Spleen (tissue), 11 donors: ENCODE measurements at regions not wholly inside any gene's neighbourhood (a gene's known extent, or its start where the extent isn't known, plus 50 kb on each side); places are given as distances from the start of the nearest gene placed in this dataset.

ENCODE experiments used
- DNase-seq: peaks from one replicate; pipeline ENCODE4 v3.0.0-alpha.2; 2020
- H3K27ac ChIP-seq, 8 donors: fragments of 200-600 bp; sonication (generic) in 7 of 8; 1 replicate in 4 of 8; 2 replicates in 4 of 8; pipeline versions ENCODE4 v1.5.0 to v1.8.0; 2016 to 2021; ENCODE audit warnings: inconsistent platforms in 4 of 8, mild to moderate bottlenecking in 4 of 8, moderate library complexity in 1 of 8
- H3K27me3 ChIP-seq, 7 donors: fragments of 200-600 bp; sonication (generic) in 6 of 7; replicated peaks in 1 of 7; 1 replicate in 4 of 7; 2 replicates in 3 of 7; pipeline versions ENCODE4 v1.5.0 to v1.8.0; 2016 to 2021; ENCODE audit warnings: inconsistent platforms in 3 of 7, mild to moderate bottlenecking in 1 of 7
- H3K36me3 ChIP-seq, 6 donors: fragments of 200-600 bp; sonication (generic) in 5 of 6; 1 replicate in 4 of 6; 2 replicates in 2 of 6; pipeline versions ENCODE4 v1.5.0 to v1.8.0; 2016 to 2021; ENCODE audit warnings: inconsistent platforms in 2 of 6
- H3K4me1 ChIP-seq, 6 donors: fragments of 200-600 bp; sonication (generic) in 5 of 6; 1 replicate in 3 of 6; 2 replicates in 3 of 6; pipeline versions ENCODE4 v1.5.0 to v1.8.0; 2016 to 2021; ENCODE audit warnings: inconsistent platforms in 3 of 6
- H3K4me3 ChIP-seq, 8 donors: fragments of 200-600 bp; sonication (generic) in 7 of 8; 1 replicate in 4 of 8; 2 replicates in 4 of 8; pipeline versions ENCODE4 v1.5.0 to v1.8.0; 2016 to 2021; ENCODE audit warnings: inconsistent platforms in 4 of 8, mild to moderate bottlenecking in 4 of 8, moderate library complexity in 2 of 8
- H3K9me3 ChIP-seq, 8 donors: fragments of 200-600 bp; sonication (generic) in 7 of 8; 1 replicate in 4 of 8; 2 replicates in 4 of 8; pipeline versions ENCODE4 v1.5.0 to v1.8.0; 2016 to 2021; ENCODE audit warnings: inconsistent platforms in 4 of 8
- POLR2A ChIP-seq, 3 donors: fragments of 450-650 bp; IDR thresholded peaks; one replicate each; pipeline ENCODE4 v1.5.1; 2017; ENCODE audit warnings: antibody characterized with exemption in 3 of 3, mild to moderate bottlenecking in 1 of 3
- POLR2AphosphoS5 ChIP-seq, 3 donors: sonication (generic); formaldehyde crosslinking; IDR thresholded peaks; one replicate each; pipeline ENCODE4 v1.5.1; 2017; ENCODE audit warnings: antibody characterized with exemption in 3 of 3
- whole genome bisulfite sequencing, 5 donors: extraction: QIAGEN DNeasy Blood & Tissue Kit in 3 of 5; methylation state at CpG; one replicate each; pipeline versions ENCODE4 v1.1.5 to v1.1.7; 2013 to 2018; 5-methylcytosine and 5-hydroxymethylcytosine counted together
- intact Hi-C: fragments of 100-400 bp; cut with DNase I; formaldehyde crosslinking; loops from one replicate; pipeline ENCODE4 v1.15.0; 2023; ENCODE audit warnings: low total_unique reads
- TF ChIP-seq, protein P1 (sequence below), 11 experiments: fragments of 200-600 bp in 7 of 11; fragments of 450-650 bp in 4 of 11; sonication (generic) in 4 of 11; IDR thresholded peaks in 8 of 11; conservative IDR thresholded peaks in 3 of 11; 1 replicate in 7 of 11; 2 replicates in 4 of 11; pipeline versions ENCODE4 v1.4.0 to v1.8.0; 2016 to 2021; ENCODE audit warnings: antibody characterized with exemption in 11 of 11, inconsistent platforms in 4 of 11, mild to moderate bottlenecking in 1 of 11
- donor health status: healthy with polysubstance abuse.
- donor health status: DM: no; HTN: no; CAD: no; lungs with moderate emphysema.
- donor health status: DM: no; HTN: no; CAD: no.
- donor health status: Bipolar disorder and iron deficiency.
- donor health status: healthy.
- donor health status: DM: no; HTN: no; CAD: no.
- donor health status: DM: yes; HTN: yes; CAD: no.

DNA sequence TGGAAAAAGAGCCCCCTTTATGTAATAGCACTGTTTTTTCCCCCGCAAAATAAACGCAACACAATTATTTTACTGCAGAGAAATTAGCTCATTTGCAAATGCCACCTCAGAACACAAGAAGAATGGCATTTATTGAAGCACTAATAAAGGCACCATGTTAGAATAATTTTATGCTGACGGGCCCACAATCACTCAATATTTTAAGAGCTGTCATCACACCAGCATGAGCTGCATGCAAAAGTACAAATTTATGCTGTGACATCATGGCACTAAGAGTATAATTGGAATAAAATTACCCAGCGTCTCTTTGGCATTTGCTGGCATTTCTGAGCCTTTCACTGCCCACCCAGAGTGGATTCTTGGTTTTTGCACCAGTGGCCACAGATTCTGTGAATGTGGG lies 364.6 kb downstream of the TLE4 start:
- no peaks in the 10 kb centered on the region for H3K27me3 ChIP-seq
- no peak for TF ChIP-seq POLR2AphosphoS5 (IDR thresholded peaks at IDR 0.05)
- TF ChIP-seq, protein P1, sequence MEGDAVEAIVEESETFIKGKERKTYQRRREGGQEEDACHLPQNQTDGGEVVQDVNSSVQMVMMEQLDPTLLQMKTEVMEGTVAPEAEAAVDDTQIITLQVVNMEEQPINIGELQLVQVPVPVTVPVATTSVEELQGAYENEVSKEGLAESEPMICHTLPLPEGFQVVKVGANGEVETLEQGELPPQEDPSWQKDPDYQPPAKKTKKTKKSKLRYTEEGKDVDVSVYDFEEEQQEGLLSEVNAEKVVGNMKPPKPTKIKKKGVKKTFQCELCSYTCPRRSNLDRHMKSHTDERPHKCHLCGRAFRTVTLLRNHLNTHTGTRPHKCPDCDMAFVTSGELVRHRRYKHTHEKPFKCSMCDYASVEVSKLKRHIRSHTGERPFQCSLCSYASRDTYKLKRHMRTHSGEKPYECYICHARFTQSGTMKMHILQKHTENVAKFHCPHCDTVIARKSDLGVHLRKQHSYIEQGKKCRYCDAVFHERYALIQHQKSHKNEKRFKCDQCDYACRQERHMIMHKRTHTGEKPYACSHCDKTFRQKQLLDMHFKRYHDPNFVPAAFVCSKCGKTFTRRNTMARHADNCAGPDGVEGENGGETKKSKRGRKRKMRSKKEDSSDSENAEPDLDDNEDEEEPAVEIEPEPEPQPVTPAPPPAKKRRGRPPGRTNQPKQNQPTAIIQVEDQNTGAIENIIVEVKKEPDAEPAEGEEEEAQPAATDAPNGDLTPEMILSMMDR (IDR thresholded peaks at IDR 0.05 in 8 of 11, conservative IDR thresholded peaks at IDR 0.05 in 3 of 11), result no peak
- no peak for TF ChIP-seq POLR2A (IDR thresholded peaks at IDR 0.05)
- intact Hi-C loops, result no loop called here
- H3K4me1 ChIP-seq, result no peaks in the 10 kb centered on the region
- no peak overlapping the region for H3K4me3 ChIP-seq
- H3K27ac ChIP-seq, result no peak overlapping the region
- peaks cover 0 to 5% (median 0%) of the 10 kb centered on the region in 8 donors for H3K9me3 ChIP-seq
- WGBS, 5 donors, result 87 to 96% (median 92%) methylated on average over 4 of the region's 4 CpGs
- DNase-seq, result no peak
- no peaks in the 10 kb centered on the region for H3K36me3 ChIP-seq

DNA sequence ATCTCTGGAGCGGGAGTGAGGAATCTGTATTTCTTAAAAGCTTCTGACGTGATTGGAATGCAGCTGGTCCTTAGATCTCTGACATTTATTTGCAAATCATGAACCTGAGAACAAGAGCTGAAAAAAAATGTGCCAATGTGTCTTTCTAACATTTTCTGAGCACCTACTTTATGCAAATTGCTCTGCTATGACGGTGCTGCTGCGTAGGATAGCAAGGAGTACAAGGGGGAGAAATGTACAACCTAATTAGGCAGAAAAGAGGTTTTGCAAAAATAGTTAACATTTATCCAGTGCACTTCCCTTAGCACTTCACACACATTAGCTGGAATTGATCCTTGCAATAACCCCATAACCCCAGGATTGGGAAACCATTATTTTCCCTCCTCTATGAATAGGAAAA lies 357.5 kb downstream of the TLE4 start:
- no peaks in the 10 kb centered on the region for H3K36me3 ChIP-seq
- H3K27ac ChIP-seq, result no peak overlapping the region
- TF ChIP-seq, protein P1 (IDR thresholded peaks at IDR 0.05 in 8 of 11, conservative IDR thresholded peaks at IDR 0.05 in 3 of 11), result no peak
- TF ChIP-seq POLR2A (IDR thresholded peaks at IDR 0.05), result no peak
- TF ChIP-seq POLR2AphosphoS5 (IDR thresholded peaks at IDR 0.05), result no peak
- DNase-seq, result no peak
- no peak overlapping the region for H3K4me3 ChIP-seq
- no peaks in the 10 kb centered on the region for H3K4me1 ChIP-seq
- no peaks in the 10 kb centered on the region for H3K27me3 ChIP-seq
- 88 to 94% (median 91%) methylated on average over 4 of the region's 4 CpGs for WGBS, 5 donors
- H3K9me3 ChIP-seq, result no peaks in the 10 kb centered on the region
- intact Hi-C loops, result no loop called here

- intact Hi-C loops, result no loop called here
- H3K4me1 ChIP-seq, result no peaks in the 10 kb centered on the region
- DNase-seq, result no peak
- no peaks in the 10 kb centered on the region for H3K36me3 ChIP-seq
- no peaks in the 10 kb centered on the region for H3K9me3 ChIP-seq
- 86 to 95% (median 93%) methylated on average over 4 of the region's 4 CpGs for WGBS, 5 donors
- no peaks in the 10 kb centered on the region for H3K27me3 ChIP-seq
- TF ChIP-seq POLR2AphosphoS5 (IDR thresholded peaks at IDR 0.05), result no peak
- TF ChIP-seq, protein P1 (IDR thresholded peaks at IDR 0.05 in 8 of 11, conservative IDR thresholded peaks at IDR 0.05 in 3 of 11), result no peak
- TF ChIP-seq POLR2A (IDR thresholded peaks at IDR 0.05), result no peak
- no peak overlapping the region for H3K4me3 ChIP-seq
- no peak overlapping the region for H3K27ac ChIP-seq
Measured at GRCh38 chr9:79928661-79929223, 357.0 kb downstream of the TLE4 start.

- intact Hi-C loops, result no loop called here
- TF ChIP-seq, protein P1 (IDR thresholded peaks at IDR 0.05 in 8 of 11, conservative IDR thresholded peaks at IDR 0.05 in 3 of 11), result no peak
- TF ChIP-seq POLR2A (IDR thresholded peaks at IDR 0.05), result no peak
- TF ChIP-seq POLR2AphosphoS5 (IDR thresholded peaks at IDR 0.05), result no peak
- H3K4me1 ChIP-seq, result no peaks in the 10 kb centered on the region
Measured at GRCh38 chr9:79925326-79925725, 353.6 kb downstream of the TLE4 start.

More at GRCh38 chr9:79925326-79925725, 353.6 kb downstream of the TLE4 start:
- no peak overlapping the region for H3K4me3 ChIP-seq
- no peaks in the 10 kb centered on the region for H3K27me3 ChIP-seq
- DNase-seq, result no peak
- no peak overlapping the region for H3K27ac ChIP-seq
- H3K36me3 ChIP-seq, result no peaks in the 10 kb centered on the region
- H3K9me3 ChIP-seq, result no peaks in the 10 kb centered on the region
